ENCODE measurements at regions not wholly inside any gene's neighbourhood (a gene's known extent, or its start where the extent isn't known, plus 50 kb on each side); places are given as distances from the start of the nearest gene placed in this dataset.

- TF ChIP-seq, protein P1, sequence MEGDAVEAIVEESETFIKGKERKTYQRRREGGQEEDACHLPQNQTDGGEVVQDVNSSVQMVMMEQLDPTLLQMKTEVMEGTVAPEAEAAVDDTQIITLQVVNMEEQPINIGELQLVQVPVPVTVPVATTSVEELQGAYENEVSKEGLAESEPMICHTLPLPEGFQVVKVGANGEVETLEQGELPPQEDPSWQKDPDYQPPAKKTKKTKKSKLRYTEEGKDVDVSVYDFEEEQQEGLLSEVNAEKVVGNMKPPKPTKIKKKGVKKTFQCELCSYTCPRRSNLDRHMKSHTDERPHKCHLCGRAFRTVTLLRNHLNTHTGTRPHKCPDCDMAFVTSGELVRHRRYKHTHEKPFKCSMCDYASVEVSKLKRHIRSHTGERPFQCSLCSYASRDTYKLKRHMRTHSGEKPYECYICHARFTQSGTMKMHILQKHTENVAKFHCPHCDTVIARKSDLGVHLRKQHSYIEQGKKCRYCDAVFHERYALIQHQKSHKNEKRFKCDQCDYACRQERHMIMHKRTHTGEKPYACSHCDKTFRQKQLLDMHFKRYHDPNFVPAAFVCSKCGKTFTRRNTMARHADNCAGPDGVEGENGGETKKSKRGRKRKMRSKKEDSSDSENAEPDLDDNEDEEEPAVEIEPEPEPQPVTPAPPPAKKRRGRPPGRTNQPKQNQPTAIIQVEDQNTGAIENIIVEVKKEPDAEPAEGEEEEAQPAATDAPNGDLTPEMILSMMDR (IDR thresholded peaks at IDR 0.05; ENCODE audit: low read length): no peak
- TF ChIP-seq EZH2 (IDR thresholded peaks at IDR 0.05; ENCODE audit: borderline replicate concordance, low read length): no peak
- Histone ChIP-seq H3K4me3 (ENCODE audit: low read depth, low read length, poor library complexity, severe bottlenecking) (no peak overlapping the region), H3K4me2 (ENCODE audit: low read length) (no peak overlapping the region), H2AFZ (ENCODE audit: low read length) (no peak overlapping the region), H3K9ac (ENCODE audit: low read length) (no peak overlapping the region), H3K27ac (ENCODE audit: low read depth, low read length, poor library complexity, severe bottlenecking) (no peak overlapping the region), H3K27me3 (ENCODE audit: insufficient read depth, low read length) (no peaks in the 10 kb centered on the region), H3F3A (ENCODE audit: insufficient read depth, low read length) (no peaks in the 10 kb centered on the region), H3K36me3 (ENCODE audit: insufficient read depth, low read length) (no peaks in the 10 kb centered on the region), H4K20me1 (ENCODE audit: insufficient read depth, low read length) (no peaks in the 10 kb centered on the region), H3K9me2 (ENCODE audit: low read depth, low read length) (no peaks in the 10 kb centered on the region), H3K79me2 (ENCODE audit: insufficient read depth, low read length) (no peaks in the 10 kb centered on the region), H3K9me3 (ENCODE audit: low read length) (no peaks in the 10 kb centered on the region), H3K4me1 (ENCODE audit: insufficient read depth, low read length, severe bottlenecking) (no peaks in the 10 kb centered on the region)
Measured at GRCh38 chr12:17438141-17438540, 651.9 kb downstream of the RERGL start.

DNA sequence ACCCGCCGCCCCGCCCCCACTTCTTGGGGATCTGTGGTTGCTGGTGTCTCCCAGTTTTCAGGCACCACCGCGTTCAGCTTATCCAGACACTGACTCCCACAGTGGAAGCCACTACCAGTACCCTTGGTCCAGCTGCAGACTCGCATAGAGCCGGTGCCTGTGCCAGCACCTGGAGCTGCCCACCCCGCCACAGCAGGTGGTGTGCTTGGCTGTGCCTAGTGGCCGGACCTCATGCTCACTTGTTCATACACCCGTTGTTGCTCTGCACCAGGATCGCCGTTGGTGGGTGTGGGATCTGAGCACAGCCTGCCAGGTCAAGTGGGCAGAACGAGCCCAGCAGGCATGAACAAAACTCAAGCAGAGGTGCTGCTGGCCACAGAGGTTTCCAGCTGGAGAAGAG, 673.2 kb downstream of the RERGL start:
- Histone ChIP-seq H3K9me2 (ENCODE audit: low read depth, low read length) (no peaks in the 10 kb centered on the region), H3K4me2 (ENCODE audit: low read length) (no peak overlapping the region), H4K20me1 (ENCODE audit: insufficient read depth, low read length) (no peaks in the 10 kb centered on the region), H2AFZ (ENCODE audit: low read length) (no peak overlapping the region), H3K9ac (ENCODE audit: low read length) (no peak overlapping the region), H3K4me1 (ENCODE audit: insufficient read depth, low read length, severe bottlenecking) (no peaks in the 10 kb centered on the region), H3K79me2 (ENCODE audit: insufficient read depth, low read length) (no peaks in the 10 kb centered on the region), H3K9me3 (ENCODE audit: low read length) (no peaks in the 10 kb centered on the region), H3K4me3 (ENCODE audit: low read depth, low read length, poor library complexity, severe bottlenecking) (no peak overlapping the region), H3K27ac (ENCODE audit: low read depth, low read length, poor library complexity, severe bottlenecking) (no peak overlapping the region), H3K36me3 (ENCODE audit: insufficient read depth, low read length) (no peaks in the 10 kb centered on the region), H3F3A (ENCODE audit: insufficient read depth, low read length) (no peaks in the 10 kb centered on the region), H3K27me3 (ENCODE audit: insufficient read depth, low read length) (no peaks in the 10 kb centered on the region)
- no peak for TF ChIP-seq EZH2 (IDR thresholded peaks at IDR 0.05; ENCODE audit: borderline replicate concordance, low read length)
- TF ChIP-seq, protein P1 (IDR thresholded peaks at IDR 0.05; ENCODE audit: low read length): no peak

GRCh38 chr12:17414596-17414995, 675.4 kb downstream of the RERGL start:
- Histone ChIP-seq H3K36me3 (ENCODE audit: insufficient read depth, low read length) (no peaks in the 10 kb centered on the region), H2AFZ (ENCODE audit: low read length) (no peak overlapping the region), H4K20me1 (ENCODE audit: insufficient read depth, low read length) (no peaks in the 10 kb centered on the region), H3K79me2 (ENCODE audit: insufficient read depth, low read length) (no peaks in the 10 kb centered on the region), H3K27me3 (ENCODE audit: insufficient read depth, low read length) (no peaks in the 10 kb centered on the region), H3K4me2 (ENCODE audit: low read length) (no peak overlapping the region), H3K27ac (ENCODE audit: low read depth, low read length, poor library complexity, severe bottlenecking) (no peak overlapping the region), H3K9me2 (ENCODE audit: low read depth, low read length) (no peaks in the 10 kb centered on the region), H3K4me1 (ENCODE audit: insufficient read depth, low read length, severe bottlenecking) (no peaks in the 10 kb centered on the region), H3K4me3 (ENCODE audit: low read depth, low read length, poor library complexity, severe bottlenecking) (no peak overlapping the region), H3K9me3 (ENCODE audit: low read length) (no peaks in the 10 kb centered on the region), H3K9ac (ENCODE audit: low read length) (no peak overlapping the region), H3F3A (ENCODE audit: insufficient read depth, low read length) (no peaks in the 10 kb centered on the region)
- TF ChIP-seq EZH2 (IDR thresholded peaks at IDR 0.05; ENCODE audit: borderline replicate concordance, low read length): no peak

GRCh38 chr12:17411662-17412061, 678.3 kb downstream of the RERGL start:
- Histone ChIP-seq H3K9me2 (ENCODE audit: low read depth, low read length) (no peaks in the 10 kb centered on the region), H3K4me2 (ENCODE audit: low read length) (no peak overlapping the region), H3K4me3 (ENCODE audit: low read depth, low read length, poor library complexity, severe bottlenecking) (no peak overlapping the region), H3K27ac (ENCODE audit: low read depth, low read length, poor library complexity, severe bottlenecking) (no peak overlapping the region), H3F3A (ENCODE audit: insufficient read depth, low read length) (no peaks in the 10 kb centered on the region), H3K36me3 (ENCODE audit: insufficient read depth, low read length) (no peaks in the 10 kb centered on the region), H3K4me1 (ENCODE audit: insufficient read depth, low read length, severe bottlenecking) (no peaks in the 10 kb centered on the region), H3K27me3 (ENCODE audit: insufficient read depth, low read length) (no peaks in the 10 kb centered on the region), H3K79me2 (ENCODE audit: insufficient read depth, low read length) (no peaks in the 10 kb centered on the region), H3K9me3 (ENCODE audit: low read length) (no peaks in the 10 kb centered on the region), H4K20me1 (ENCODE audit: insufficient read depth, low read length) (no peaks in the 10 kb centered on the region), H3K9ac (ENCODE audit: low read length) (no peak overlapping the region), H2AFZ (ENCODE audit: low read length) (no peak overlapping the region)
- TF ChIP-seq, protein P1 (IDR thresholded peaks at IDR 0.05; ENCODE audit: low read length): no peak
- TF ChIP-seq EZH2 (IDR thresholded peaks at IDR 0.05; ENCODE audit: borderline replicate concordance, low read length): no peak
